A673 (cell line): ENCODE measurements at regions not wholly inside any gene's neighbourhood (a gene's known extent, or its start where the extent isn't known, plus 50 kb on each side); places are given as distances from the start of the nearest gene placed in this dataset.

ENCODE experiments used
- CTCF ChIP-seq: fragments of 300-800, 200-600 bp; sonication (generic); conservative IDR thresholded peaks from 2 replicates; pipeline ENCODE4 v1.5.1; 2017; ENCODE audit warnings: low read depth, mild to moderate bottlenecking, antibody characterized with exemption, low read length, moderate library complexity, mixed read lengths
- EZH2 ChIP-seq: fragments of 200-600 bp; sonication (generic); IDR thresholded peaks from 2 replicates; pipeline ENCODE4 v1.6.1; 2017; ENCODE audit warnings: borderline replicate concordance, low read depth, mild to moderate bottlenecking, mixed read lengths, antibody characterized with exemption, low read length; ENCODE audit not compliant: poor library complexity, severe bottlenecking

- TF ChIP-seq CTCF (no peak), EZH2 (no peak)
Observed at GRCh38 chr5:154111214-154111613, 72.4 kb downstream of the MFAP3 start.
